ENCODE measurements at regions not wholly inside any gene's neighbourhood (a gene's known extent, or its start where the extent isn't known, plus 50 kb on each side); places are given as distances from the start of the nearest gene placed in this dataset.

- no peaks in the 10 kb centered on the region for H3K36me3 Mint-ChIP-seq (ENCODE audit: low read depth)
These were observed 435.2 kb upstream of the MANEA start for GRCh38 chr6:95142101-95142500.

More at GRCh38 chr6:95142101-95142500, 435.2 kb upstream of the MANEA start:
- Histone ChIP-seq H3K36me3 (ENCODE audit: insufficient read depth) (no peaks in the 10 kb centered on the region), H2AFZ (no peak overlapping the region), H3K4me2 (no peak overlapping the region), H3F3A (replicated peaks; ENCODE audit: low read depth) (no peaks in the 10 kb centered on the region), H3K4me1 (ENCODE audit: insufficient read depth) (no peaks in the 10 kb centered on the region), H3K27me3 (ENCODE audit: insufficient read depth) (no peaks in the 10 kb centered on the region), H3K9me2 (ENCODE audit: insufficient read depth) (no peaks in the 10 kb centered on the region), H4K20me1 (replicated peaks; ENCODE audit: insufficient read depth) (no peaks in the 10 kb centered on the region), H3K4me3 (no peak overlapping the region), H3K79me2 (replicated peaks; ENCODE audit: insufficient read depth) (no peaks in the 10 kb centered on the region), H3K27ac (ENCODE audit: low read depth) (no peak overlapping the region)
- Mint-ChIP-seq H3K4me1 (no peaks in the 10 kb centered on the region), H3K9me3 (no peaks in the 10 kb centered on the region), H3K27me3 (ENCODE audit: insufficient read depth, low read depth, poor library complexity) (no peaks in the 10 kb centered on the region), H3K4me3 (no peak overlapping the region), H3K27ac (no peak overlapping the region)
- ATAC-seq (no peak), DNase-seq (ENCODE audit: low spot score) (no peak)
- TF ChIP-seq ETS1 (IDR thresholded peaks at IDR 0.05), result no peak
- TF ChIP-seq JUNB (IDR thresholded peaks at IDR 0.05; ENCODE audit: unreplicated experiment), result no peak
- no peak for TF ChIP-seq EZH2 (IDR thresholded peaks at IDR 0.05; ENCODE audit: low read depth, unreplicated experiment)
- no peak for TF ChIP-seq CTCF (conservative IDR thresholded peaks at IDR 0.05; ENCODE audit: low read depth in 2 of 2)
- no peak for TF ChIP-seq REST (IDR thresholded peaks at IDR 0.05; ENCODE audit: unreplicated experiment)
- no peak for TF ChIP-seq EZH2phosphoT487 (IDR thresholded peaks at IDR 0.05; ENCODE audit: unreplicated experiment)
- TF ChIP-seq CREB1 (CRISPR knock-in tag; IDR thresholded peaks at IDR 0.05; ENCODE audit: low read depth), result no peak
- TF ChIP-seq STAT1 (IDR thresholded peaks at IDR 0.05; ENCODE audit: unreplicated experiment), result no peak
- TF ChIP-seq ZNF462 (CRISPR knock-in tag; IDR thresholded peaks at IDR 0.05), result no peak
- TF ChIP-seq ZNF114 (CRISPR knock-in tag; IDR thresholded peaks at IDR 0.05), result no peak
- no peak for TF ChIP-seq NANOG (IDR thresholded peaks at IDR 0.05; ENCODE audit: borderline replicate concordance)
- TF ChIP-seq ZNF331 (CRISPR knock-in tag; IDR thresholded peaks at IDR 0.05; ENCODE audit: low read depth), result no peak
- TF ChIP-seq POLR2AphosphoS5 (IDR thresholded peaks at IDR 0.05; ENCODE audit: low read depth), result no peak

Data from GM23338 (cell line).